ENCODE measurements at regions not wholly inside any gene's neighbourhood (a gene's known extent, or its start where the extent isn't known, plus 50 kb on each side); places are given as distances from the start of the nearest gene placed in this dataset.

DNA sequence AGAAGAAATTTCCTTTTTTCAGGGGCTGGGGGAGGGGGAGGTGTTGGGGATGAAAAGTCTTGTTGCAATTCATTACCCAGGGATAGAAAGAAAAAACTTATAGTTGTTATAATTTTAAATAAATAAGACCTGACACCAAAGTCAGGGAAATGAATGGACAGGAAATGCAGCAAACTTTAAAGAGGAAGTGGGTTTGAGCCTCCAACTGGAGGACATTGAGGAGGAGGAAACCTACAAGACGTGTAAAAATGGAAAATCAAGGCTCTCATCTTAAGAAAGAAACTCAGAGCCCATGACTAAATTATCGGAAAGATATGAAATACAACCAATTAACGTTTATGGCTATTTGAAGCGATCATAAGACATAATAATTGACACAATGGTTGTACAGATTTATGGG, 54.4 kb downstream of the NIBAN1 start:
- H3K9me3 ChIP-seq (ENCODE audit: low read length), result no peaks in the 10 kb centered on the region
- H3K27me3 ChIP-seq (ENCODE audit: insufficient read depth, low read length), result 0 out of 2 replicates have a peak, but pooled peaks cover 3% of the 10 kb centered on the region
- H3K9me2 ChIP-seq (ENCODE audit: low read depth, low read length), result no peaks in the 10 kb centered on the region
- no peak overlapping the region for H3K9ac ChIP-seq (ENCODE audit: low read length)
- H3K36me3 ChIP-seq (ENCODE audit: insufficient read depth, low read length), result no peaks in the 10 kb centered on the region
- H2AFZ ChIP-seq (ENCODE audit: low read length), result no peak overlapping the region
- no peaks in the 10 kb centered on the region for H4K20me1 ChIP-seq (ENCODE audit: insufficient read depth, low read length)
- H3F3A ChIP-seq (ENCODE audit: insufficient read depth, low read length), result no peaks in the 10 kb centered on the region
- H3K4me2 ChIP-seq (ENCODE audit: low read length), result no peak overlapping the region
- H3K4me1 ChIP-seq (ENCODE audit: insufficient read depth, low read length, severe bottlenecking), result no peaks in the 10 kb centered on the region
- no peak overlapping the region for H3K27ac ChIP-seq (ENCODE audit: low read depth, low read length, poor library complexity, severe bottlenecking)
- H3K79me2 ChIP-seq (ENCODE audit: insufficient read depth, low read length), result no peaks in the 10 kb centered on the region
- no peak overlapping the region for H3K4me3 ChIP-seq (ENCODE audit: low read depth, low read length, poor library complexity, severe bottlenecking)
- TF ChIP-seq EZH2 (IDR thresholded peaks at IDR 0.05; ENCODE audit: borderline replicate concordance, low read length), result no peak
- TF ChIP-seq, protein P1, sequence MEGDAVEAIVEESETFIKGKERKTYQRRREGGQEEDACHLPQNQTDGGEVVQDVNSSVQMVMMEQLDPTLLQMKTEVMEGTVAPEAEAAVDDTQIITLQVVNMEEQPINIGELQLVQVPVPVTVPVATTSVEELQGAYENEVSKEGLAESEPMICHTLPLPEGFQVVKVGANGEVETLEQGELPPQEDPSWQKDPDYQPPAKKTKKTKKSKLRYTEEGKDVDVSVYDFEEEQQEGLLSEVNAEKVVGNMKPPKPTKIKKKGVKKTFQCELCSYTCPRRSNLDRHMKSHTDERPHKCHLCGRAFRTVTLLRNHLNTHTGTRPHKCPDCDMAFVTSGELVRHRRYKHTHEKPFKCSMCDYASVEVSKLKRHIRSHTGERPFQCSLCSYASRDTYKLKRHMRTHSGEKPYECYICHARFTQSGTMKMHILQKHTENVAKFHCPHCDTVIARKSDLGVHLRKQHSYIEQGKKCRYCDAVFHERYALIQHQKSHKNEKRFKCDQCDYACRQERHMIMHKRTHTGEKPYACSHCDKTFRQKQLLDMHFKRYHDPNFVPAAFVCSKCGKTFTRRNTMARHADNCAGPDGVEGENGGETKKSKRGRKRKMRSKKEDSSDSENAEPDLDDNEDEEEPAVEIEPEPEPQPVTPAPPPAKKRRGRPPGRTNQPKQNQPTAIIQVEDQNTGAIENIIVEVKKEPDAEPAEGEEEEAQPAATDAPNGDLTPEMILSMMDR (IDR thresholded peaks at IDR 0.05; ENCODE audit: low read length), result no peak

DNA sequence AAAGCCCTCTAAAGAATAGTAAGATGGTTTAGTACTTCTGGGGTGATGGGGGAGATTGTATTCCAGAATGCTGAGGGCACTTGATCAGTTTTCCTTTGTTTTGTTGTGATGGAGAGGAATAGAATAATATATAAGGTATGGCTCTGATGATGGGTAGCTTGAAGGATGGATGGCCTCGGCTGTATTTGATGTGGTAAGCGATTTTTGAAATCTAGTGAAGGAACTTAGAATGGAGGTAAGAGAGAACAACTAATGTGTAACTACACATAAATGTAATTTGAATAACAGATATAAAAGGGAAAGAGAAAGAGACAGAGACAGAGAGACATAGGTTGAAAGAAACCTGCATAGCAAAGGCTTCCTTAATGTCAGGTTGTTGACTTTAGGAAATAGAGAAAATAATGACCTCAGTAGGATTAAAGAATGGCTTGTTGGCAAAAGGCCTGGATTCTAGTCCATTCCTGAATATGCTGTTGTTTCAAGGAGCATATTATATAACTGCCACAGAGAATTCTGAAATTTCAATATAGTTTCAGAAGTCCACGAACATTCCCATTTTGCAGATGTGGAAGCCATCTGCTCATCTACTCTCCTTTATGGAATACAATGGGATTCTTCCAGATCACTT, 58.7 kb downstream of the NIBAN1 start:
- Histone ChIP-seq H3K79me2 (ENCODE audit: insufficient read depth, low read length) (no peaks in the 10 kb centered on the region), H3K9me3 (ENCODE audit: low read length) (no peaks in the 10 kb centered on the region), H3K36me3 (ENCODE audit: insufficient read depth, low read length) (no peaks in the 10 kb centered on the region), H3F3A (ENCODE audit: insufficient read depth, low read length) (no peaks in the 10 kb centered on the region), H3K4me3 (ENCODE audit: low read depth, low read length, poor library complexity, severe bottlenecking) (no peak overlapping the region), H2AFZ (ENCODE audit: low read length) (no peak overlapping the region), H3K9me2 (ENCODE audit: low read depth, low read length) (no peaks in the 10 kb centered on the region), H3K4me1 (ENCODE audit: insufficient read depth, low read length, severe bottlenecking) (no peaks in the 10 kb centered on the region), H3K9ac (ENCODE audit: low read length) (no peak overlapping the region), H3K27ac (ENCODE audit: low read depth, low read length, poor library complexity, severe bottlenecking) (no peak overlapping the region), H4K20me1 (ENCODE audit: insufficient read depth, low read length) (no peaks in the 10 kb centered on the region), H3K27me3 (ENCODE audit: insufficient read depth, low read length) (peaks cover 6% of the 10 kb centered on the region; the same call in 1 of the 2 replicates), H3K4me2 (ENCODE audit: low read length) (no peak overlapping the region)
- TF ChIP-seq EZH2 (IDR thresholded peaks at IDR 0.05; ENCODE audit: borderline replicate concordance, low read length), result no peak
- TF ChIP-seq, protein P1 (IDR thresholded peaks at IDR 0.05; ENCODE audit: low read length), result no peak

DNA sequence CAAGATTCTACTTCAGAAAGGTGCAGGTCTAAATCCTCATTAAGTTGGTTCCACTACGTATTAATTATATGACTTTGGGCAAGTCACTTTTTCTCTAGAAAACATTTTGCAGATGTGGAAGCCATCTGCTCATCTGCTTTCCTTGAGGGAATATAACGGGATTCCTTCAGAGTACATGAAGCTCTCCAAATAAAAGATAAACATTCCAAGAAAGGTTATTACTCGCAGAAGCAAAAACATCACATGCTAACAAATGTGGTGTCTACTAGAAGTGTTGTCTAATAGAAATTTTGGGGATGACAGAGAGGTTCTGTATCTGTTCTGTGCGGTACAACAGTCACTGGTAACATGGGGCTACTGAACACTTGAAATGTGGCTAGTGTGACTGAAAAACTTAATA, 60.2 kb downstream of the NIBAN1 start:
- no peak overlapping the region for H2AFZ ChIP-seq (ENCODE audit: low read length)
- no peak overlapping the region for H3K27ac ChIP-seq (ENCODE audit: low read depth, low read length, poor library complexity, severe bottlenecking)
- no peak overlapping the region for H3K4me2 ChIP-seq (ENCODE audit: low read length)
- no peaks in the 10 kb centered on the region for H3K9me2 ChIP-seq (ENCODE audit: low read depth, low read length)
- no peaks in the 10 kb centered on the region for H3K79me2 ChIP-seq (ENCODE audit: insufficient read depth, low read length)
- H4K20me1 ChIP-seq (ENCODE audit: insufficient read depth, low read length), result no peaks in the 10 kb centered on the region
- no peak overlapping the region for H3K4me3 ChIP-seq (ENCODE audit: low read depth, low read length, poor library complexity, severe bottlenecking)
- no peak overlapping the region for H3K9ac ChIP-seq (ENCODE audit: low read length)
- no peaks in the 10 kb centered on the region for H3F3A ChIP-seq (ENCODE audit: insufficient read depth, low read length)
- peaks cover 6% of the 10 kb centered on the region; the same call in 1 of the 2 replicates for H3K27me3 ChIP-seq (ENCODE audit: insufficient read depth, low read length)
- TF ChIP-seq, protein P1 (IDR thresholded peaks at IDR 0.05; ENCODE audit: low read length), result no peak
- no peak for TF ChIP-seq EZH2 (IDR thresholded peaks at IDR 0.05; ENCODE audit: borderline replicate concordance, low read length)
- no peaks in the 10 kb centered on the region for H3K36me3 ChIP-seq (ENCODE audit: insufficient read depth, low read length)
- no peaks in the 10 kb centered on the region for H3K4me1 ChIP-seq (ENCODE audit: insufficient read depth, low read length, severe bottlenecking)
- no peaks in the 10 kb centered on the region for H3K9me3 ChIP-seq (ENCODE audit: low read length)

Measured in OCI-LY1 (cell line).